Liver (tissue), 8 donors: ENCODE measurements at regions not wholly inside any gene's neighbourhood (a gene's known extent, or its start where the extent isn't known, plus 50 kb on each side); places are given as distances from the start of the nearest gene placed in this dataset.

ENCODE experiments used
- DNase-seq: peaks from one replicate; pipeline ENCODE4 v3.0.0-alpha.2; 2017; ENCODE audit warnings: low spot score
- H3K27ac ChIP-seq, 2 donors: one replicate each; pipeline ENCODE4 v1.7.0; 2013; ENCODE audit warnings: inconsistent platforms in 2 of 2, low read length in 2 of 2, control low read depth in 1 of 2, low read depth in 1 of 2, mild to moderate bottlenecking in 1 of 2
- H3K27me3 ChIP-seq, 4 donors: one replicate each; pipeline versions ENCODE4 v1.6.1 to v1.7.0; 2013; ENCODE audit warnings: low read length in 3 of 4, inconsistent platforms in 1 of 4, mild to moderate bottlenecking in 1 of 4, moderate library complexity in 1 of 4; ENCODE audit not compliant: control insufficient read depth in 4 of 4, insufficient read depth in 4 of 4
- H3K36me3 ChIP-seq, 4 donors: one replicate each; pipeline versions ENCODE4 v1.6.1 to v1.7.0; 2013; ENCODE audit warnings: low read length in 3 of 4, mild to moderate bottlenecking in 3 of 4, low read depth in 1 of 4, moderate library complexity in 1 of 4; ENCODE audit not compliant: control insufficient read depth in 4 of 4, insufficient read depth in 3 of 4
- H3K4me1 ChIP-seq, 4 donors: one replicate each; pipeline versions ENCODE4 v1.6.1 to v1.7.0; 2013; ENCODE audit warnings: low read length in 3 of 4, mild to moderate bottlenecking in 3 of 4, moderate library complexity in 1 of 4; ENCODE audit not compliant: control insufficient read depth in 4 of 4, insufficient read depth in 4 of 4
- H3K4me3 ChIP-seq, 3 donors: one replicate each; pipeline versions ENCODE4 v1.6.1 to v1.7.0; 2013; ENCODE audit warnings: low read length in 3 of 3, control low read depth in 1 of 3, low read depth in 1 of 3, mild to moderate bottlenecking in 1 of 3
- H3K9ac ChIP-seq, 2 donors: one replicate each; pipeline ENCODE4 v1.7.0; 2013; ENCODE audit warnings: low read length in 2 of 2, mild to moderate bottlenecking in 2 of 2, moderate library complexity in 2 of 2, control low read depth in 1 of 2, low read depth in 1 of 2
- H3K9me3 ChIP-seq, 4 donors: one replicate each; pipeline versions ENCODE4 v1.6.1 to v1.7.0; 2013; ENCODE audit warnings: low read length in 3 of 4; ENCODE audit not compliant: control insufficient read depth in 4 of 4
- EGR1 ChIP-seq, 2 donors: IDR thresholded peaks; 2 replicates each; pipeline ENCODE4 v1.6.1; 2016 to 2018; ENCODE audit warnings: antibody characterized with exemption in 2 of 2, low read depth in 2 of 2
- FOXA1 ChIP-seq: IDR thresholded peaks from 2 replicates; pipeline ENCODE4 v1.6.1; 2016; ENCODE audit warnings: antibody characterized with exemption
- FOXA2 ChIP-seq: IDR thresholded peaks from 2 replicates; pipeline ENCODE4 v1.6.1; 2016; ENCODE audit warnings: antibody characterized with exemption
- GABPA ChIP-seq, 2 donors: IDR thresholded peaks in 1 of 2; conservative IDR thresholded peaks in 1 of 2; 2 replicates each; pipeline ENCODE4 v1.6.1; 2016; ENCODE audit warnings: antibody characterized with exemption in 2 of 2, mild to moderate bottlenecking in 1 of 2, moderate library complexity in 1 of 2
- HNF4A ChIP-seq, 2 donors: conservative IDR thresholded peaks; 2 replicates each; pipeline ENCODE4 v1.6.1; 2016; ENCODE audit warnings: antibody characterized with exemption in 2 of 2, mild to moderate bottlenecking in 2 of 2
- HNF4G ChIP-seq: IDR thresholded peaks from 2 replicates; pipeline ENCODE4 v1.6.1; 2016; ENCODE audit warnings: antibody characterized with exemption
- JUND ChIP-seq, 2 donors: IDR thresholded peaks; 2 replicates each; pipeline ENCODE4 v1.6.1; 2016; ENCODE audit warnings: antibody characterized with exemption in 2 of 2
- NR2F2 ChIP-seq: IDR thresholded peaks from 2 replicates; pipeline ENCODE4 v1.6.1; 2016; ENCODE audit warnings: antibody characterized with exemption
- RAD21 ChIP-seq, 2 donors: IDR thresholded peaks; 2 replicates each; pipeline ENCODE4 v1.6.1; 2016; ENCODE audit warnings: antibody characterized with exemption in 2 of 2, mild to moderate bottlenecking in 2 of 2
- RXRA ChIP-seq, 2 donors: IDR thresholded peaks; 2 replicates each; pipeline ENCODE4 v1.6.1; 2017 to 2018; ENCODE audit warnings: antibody characterized with exemption in 2 of 2, mild to moderate bottlenecking in 1 of 2
- SP1 ChIP-seq: IDR thresholded peaks from 2 replicates; pipeline ENCODE4 v1.6.1; 2018; ENCODE audit warnings: antibody characterized with exemption, mild to moderate bottlenecking
- TAF1 ChIP-seq: conservative IDR thresholded peaks from 2 replicates; pipeline ENCODE4 v1.6.1; 2016; ENCODE audit warnings: antibody characterized with exemption, mild to moderate bottlenecking
- YY1 ChIP-seq: IDR thresholded peaks from 2 replicates; pipeline ENCODE4 v1.6.1; 2016; ENCODE audit warnings: antibody characterized with exemption, mild to moderate bottlenecking
- WGBS: extraction: QIAGEN DNeasy Blood & Tissue Kit; methylation state at CpG from one replicate; pipeline ENCODE4 v1.1.7; 2013; 5-methylcytosine and 5-hydroxymethylcytosine counted together
- TF ChIP-seq, protein P1 (sequence below): IDR thresholded peaks from 2 replicates; pipeline ENCODE4 v1.6.1; 2016; ENCODE audit warnings: antibody characterized with exemption
- TF ChIP-seq, protein P2 (sequence below): fragments of 150-350 bp; IDR thresholded peaks from 2 replicates; pipeline ENCODE4 v1.5.1; 2017; ENCODE audit warnings: improper control_type of control experiment, low read depth, low read length; ENCODE audit not compliant: missing input control
- TF ChIP-seq, protein P3 (sequence below): IDR thresholded peaks from 2 replicates; pipeline ENCODE4 v1.6.1; 2016; ENCODE audit warnings: antibody characterized with exemption
- TF ChIP-seq, protein P4 (sequence below): IDR thresholded peaks from 2 replicates; pipeline ENCODE4 v1.6.1; 2016; ENCODE audit warnings: antibody characterized with exemption, mild to moderate bottlenecking
- TF ChIP-seq, protein P5 (sequence below): IDR thresholded peaks from 2 replicates; pipeline ENCODE4 v1.6.1; 2016; ENCODE audit warnings: antibody characterized with exemption
- donor health status: healthy.
- donor health status: healthy.
- donor health status: healthy.
- donor health status: healthy.
- donor health status: healthy.

DNA sequence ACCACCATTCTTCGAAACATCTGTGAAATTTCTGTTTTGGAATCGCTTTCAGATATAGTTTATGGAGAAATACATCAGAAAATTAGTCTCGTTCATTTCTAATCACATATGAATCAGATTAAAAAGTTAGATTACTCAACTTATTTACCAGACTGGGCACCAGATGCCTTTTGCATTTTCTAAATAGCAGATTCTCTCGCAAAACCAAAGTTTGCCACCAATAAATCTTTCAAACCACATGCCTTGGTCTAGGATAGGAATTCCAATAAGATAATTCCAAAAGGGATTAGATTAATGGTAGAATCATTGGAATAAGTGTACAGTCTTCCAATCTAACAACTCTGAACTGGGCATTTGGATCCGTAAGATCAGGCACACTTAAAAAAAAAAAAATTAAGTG, 160.4 kb upstream of the TAB2 start:
- no peak for TF ChIP-seq RXRA (IDR thresholded peaks at IDR 0.05)
- no peak for TF ChIP-seq YY1
- TF ChIP-seq, protein P1, sequence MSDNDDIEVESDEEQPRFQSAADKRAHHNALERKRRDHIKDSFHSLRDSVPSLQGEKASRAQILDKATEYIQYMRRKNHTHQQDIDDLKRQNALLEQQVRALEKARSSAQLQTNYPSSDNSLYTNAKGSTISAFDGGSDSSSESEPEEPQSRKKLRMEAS: no peak
- TF ChIP-seq FOXA1: no peak
- TF ChIP-seq, protein P2, sequence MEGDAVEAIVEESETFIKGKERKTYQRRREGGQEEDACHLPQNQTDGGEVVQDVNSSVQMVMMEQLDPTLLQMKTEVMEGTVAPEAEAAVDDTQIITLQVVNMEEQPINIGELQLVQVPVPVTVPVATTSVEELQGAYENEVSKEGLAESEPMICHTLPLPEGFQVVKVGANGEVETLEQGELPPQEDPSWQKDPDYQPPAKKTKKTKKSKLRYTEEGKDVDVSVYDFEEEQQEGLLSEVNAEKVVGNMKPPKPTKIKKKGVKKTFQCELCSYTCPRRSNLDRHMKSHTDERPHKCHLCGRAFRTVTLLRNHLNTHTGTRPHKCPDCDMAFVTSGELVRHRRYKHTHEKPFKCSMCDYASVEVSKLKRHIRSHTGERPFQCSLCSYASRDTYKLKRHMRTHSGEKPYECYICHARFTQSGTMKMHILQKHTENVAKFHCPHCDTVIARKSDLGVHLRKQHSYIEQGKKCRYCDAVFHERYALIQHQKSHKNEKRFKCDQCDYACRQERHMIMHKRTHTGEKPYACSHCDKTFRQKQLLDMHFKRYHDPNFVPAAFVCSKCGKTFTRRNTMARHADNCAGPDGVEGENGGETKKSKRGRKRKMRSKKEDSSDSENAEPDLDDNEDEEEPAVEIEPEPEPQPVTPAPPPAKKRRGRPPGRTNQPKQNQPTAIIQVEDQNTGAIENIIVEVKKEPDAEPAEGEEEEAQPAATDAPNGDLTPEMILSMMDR: no peak
- TF ChIP-seq, protein P3, sequence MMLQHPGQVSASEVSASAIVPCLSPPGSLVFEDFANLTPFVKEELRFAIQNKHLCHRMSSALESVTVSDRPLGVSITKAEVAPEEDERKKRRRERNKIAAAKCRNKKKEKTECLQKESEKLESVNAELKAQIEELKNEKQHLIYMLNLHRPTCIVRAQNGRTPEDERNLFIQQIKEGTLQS: no peak
- no peak for TF ChIP-seq JUND (IDR thresholded peaks at IDR 0.05)
- no peak for TF ChIP-seq EGR1 (IDR thresholded peaks at IDR 0.05; ENCODE audit: low read depth in 2 of 2)
- TF ChIP-seq NR2F2: no peak
- TF ChIP-seq RAD21 (IDR thresholded peaks at IDR 0.05): no peak
- TF ChIP-seq, protein P4, sequence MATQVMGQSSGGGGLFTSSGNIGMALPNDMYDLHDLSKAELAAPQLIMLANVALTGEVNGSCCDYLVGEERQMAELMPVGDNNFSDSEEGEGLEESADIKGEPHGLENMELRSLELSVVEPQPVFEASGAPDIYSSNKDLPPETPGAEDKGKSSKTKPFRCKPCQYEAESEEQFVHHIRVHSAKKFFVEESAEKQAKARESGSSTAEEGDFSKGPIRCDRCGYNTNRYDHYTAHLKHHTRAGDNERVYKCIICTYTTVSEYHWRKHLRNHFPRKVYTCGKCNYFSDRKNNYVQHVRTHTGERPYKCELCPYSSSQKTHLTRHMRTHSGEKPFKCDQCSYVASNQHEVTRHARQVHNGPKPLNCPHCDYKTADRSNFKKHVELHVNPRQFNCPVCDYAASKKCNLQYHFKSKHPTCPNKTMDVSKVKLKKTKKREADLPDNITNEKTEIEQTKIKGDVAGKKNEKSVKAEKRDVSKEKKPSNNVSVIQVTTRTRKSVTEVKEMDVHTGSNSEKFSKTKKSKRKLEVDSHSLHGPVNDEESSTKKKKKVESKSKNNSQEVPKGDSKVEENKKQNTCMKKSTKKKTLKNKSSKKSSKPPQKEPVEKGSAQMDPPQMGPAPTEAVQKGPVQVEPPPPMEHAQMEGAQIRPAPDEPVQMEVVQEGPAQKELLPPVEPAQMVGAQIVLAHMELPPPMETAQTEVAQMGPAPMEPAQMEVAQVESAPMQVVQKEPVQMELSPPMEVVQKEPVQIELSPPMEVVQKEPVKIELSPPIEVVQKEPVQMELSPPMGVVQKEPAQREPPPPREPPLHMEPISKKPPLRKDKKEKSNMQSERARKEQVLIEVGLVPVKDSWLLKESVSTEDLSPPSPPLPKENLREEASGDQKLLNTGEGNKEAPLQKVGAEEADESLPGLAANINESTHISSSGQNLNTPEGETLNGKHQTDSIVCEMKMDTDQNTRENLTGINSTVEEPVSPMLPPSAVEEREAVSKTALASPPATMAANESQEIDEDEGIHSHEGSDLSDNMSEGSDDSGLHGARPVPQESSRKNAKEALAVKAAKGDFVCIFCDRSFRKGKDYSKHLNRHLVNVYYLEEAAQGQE: no peak
- TF ChIP-seq TAF1: no peak
- TF ChIP-seq HNF4A (conservative IDR thresholded peaks at IDR 0.05): no peak
- TF ChIP-seq GABPA (IDR thresholded peaks at IDR 0.05 in 1 of 2, conservative IDR thresholded peaks at IDR 0.05 in 1 of 2): no peak
- TF ChIP-seq HNF4G: no peak
- TF ChIP-seq SP1: no peak
- TF ChIP-seq FOXA2: no peak
- TF ChIP-seq, protein P5, sequence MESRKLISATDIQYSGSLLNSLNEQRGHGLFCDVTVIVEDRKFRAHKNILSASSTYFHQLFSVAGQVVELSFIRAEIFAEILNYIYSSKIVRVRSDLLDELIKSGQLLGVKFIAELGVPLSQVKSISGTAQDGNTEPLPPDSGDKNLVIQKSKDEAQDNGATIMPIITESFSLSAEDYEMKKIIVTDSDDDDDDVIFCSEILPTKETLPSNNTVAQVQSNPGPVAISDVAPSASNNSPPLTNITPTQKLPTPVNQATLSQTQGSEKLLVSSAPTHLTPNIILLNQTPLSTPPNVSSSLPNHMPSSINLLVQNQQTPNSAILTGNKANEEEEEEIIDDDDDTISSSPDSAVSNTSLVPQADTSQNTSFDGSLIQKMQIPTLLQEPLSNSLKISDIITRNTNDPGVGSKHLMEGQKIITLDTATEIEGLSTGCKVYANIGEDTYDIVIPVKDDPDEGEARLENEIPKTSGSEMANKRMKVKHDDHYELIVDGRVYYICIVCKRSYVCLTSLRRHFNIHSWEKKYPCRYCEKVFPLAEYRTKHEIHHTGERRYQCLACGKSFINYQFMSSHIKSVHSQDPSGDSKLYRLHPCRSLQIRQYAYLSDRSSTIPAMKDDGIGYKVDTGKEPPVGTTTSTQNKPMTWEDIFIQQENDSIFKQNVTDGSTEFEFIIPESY: no peak
- no peaks in the 10 kb centered on the region for H3K36me3 ChIP-seq
- H3K27me3 ChIP-seq: no peaks in the 10 kb centered on the region
- H3K27ac ChIP-seq: no peak overlapping the region
- no peaks in the 10 kb centered on the region for H3K9me3 ChIP-seq
- H3K4me3 ChIP-seq: no peak overlapping the region
- no peak for DNase-seq
- H3K4me1 ChIP-seq: no peaks in the 10 kb centered on the region
- WGBS: 96% methylated on average over 5 of the region's 5 CpGs
- no peak overlapping the region for H3K9ac ChIP-seq

DNA sequence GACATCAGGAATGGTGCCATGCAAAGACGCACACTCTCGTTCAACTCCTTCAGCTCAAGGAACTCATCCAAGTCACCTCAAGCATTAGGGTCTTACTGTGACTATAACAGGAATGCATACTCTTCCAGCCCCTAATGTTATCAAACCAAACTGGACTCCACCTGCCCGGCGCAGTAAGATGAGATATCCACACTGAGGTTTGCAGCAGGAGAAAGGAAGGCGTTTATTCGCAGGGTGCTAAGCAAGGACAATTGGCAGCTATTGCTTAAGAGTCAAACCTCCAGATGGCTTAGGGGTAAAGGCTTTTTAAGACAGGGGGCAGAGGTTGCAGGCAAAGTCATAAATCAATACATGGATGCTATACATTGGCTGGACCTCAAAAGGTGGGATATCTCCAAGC, 159.4 kb upstream of the TAB2 start:
- Histone ChIP-seq H3K27me3 (no peaks in the 10 kb centered on the region), H3K9ac (no peak overlapping the region), H3K9me3 (no peaks in the 10 kb centered on the region), H3K4me3 (no peak overlapping the region), H3K27ac (no peak overlapping the region), H3K4me1 (no peaks in the 10 kb centered on the region), H3K36me3 (no peaks in the 10 kb centered on the region)
- 94% methylated on average over 6 of the region's 6 CpGs for WGBS
- DNase-seq: no peak
- TF ChIP-seq, protein P3: no peak
- TF ChIP-seq, protein P1: no peak
- TF ChIP-seq EGR1 (IDR thresholded peaks at IDR 0.05; ENCODE audit: low read depth in 2 of 2) (no peak), RAD21 (IDR thresholded peaks at IDR 0.05) (no peak), HNF4A (conservative IDR thresholded peaks at IDR 0.05) (no peak), SP1 (no peak), TAF1 (no peak), FOXA1 (no peak), FOXA2 (no peak)
- TF ChIP-seq, protein P4: no peak
